ENCODE measurements at regions not wholly inside any gene's neighbourhood (a gene's known extent, or its start where the extent isn't known, plus 50 kb on each side); places are given as distances from the start of the nearest gene placed in this dataset.

DNA sequence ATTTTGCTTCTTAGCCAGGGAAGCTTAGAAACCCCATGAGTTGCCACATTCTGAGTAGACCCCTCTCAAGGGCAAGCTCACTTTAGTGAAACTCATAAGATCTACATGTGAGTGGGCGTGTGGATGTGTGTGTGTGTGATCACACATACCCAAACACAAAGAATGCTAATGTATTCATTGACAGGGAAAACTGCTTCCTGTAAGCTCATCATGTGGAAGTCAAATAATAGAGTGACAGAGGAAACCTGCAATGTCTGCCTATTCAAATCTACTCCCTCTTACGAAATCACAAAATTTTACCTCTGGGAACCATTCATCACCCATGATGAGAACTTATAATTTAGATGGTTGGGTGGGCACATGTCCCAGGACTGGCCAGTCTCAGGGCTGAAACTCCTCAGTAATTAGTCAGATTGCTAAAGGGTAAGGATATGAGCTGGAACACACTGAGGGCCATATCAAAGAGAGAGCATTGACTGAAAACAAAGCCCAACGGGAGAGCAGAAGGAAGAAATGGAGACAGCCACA lies 94.5 kb upstream of the CCDC150 start (continued):
- TF ChIP-seq NFE2 (IDR thresholded peaks at IDR 0.05; ENCODE audit: low read depth) (no peak), ASH1L (IDR thresholded peaks at IDR 0.05; ENCODE audit: borderline replicate concordance, low read depth, partially characterized antibody) (no peak), ZNF507 (tag; conservative IDR thresholded peaks at IDR 0.05) (no peak)

DNA sequence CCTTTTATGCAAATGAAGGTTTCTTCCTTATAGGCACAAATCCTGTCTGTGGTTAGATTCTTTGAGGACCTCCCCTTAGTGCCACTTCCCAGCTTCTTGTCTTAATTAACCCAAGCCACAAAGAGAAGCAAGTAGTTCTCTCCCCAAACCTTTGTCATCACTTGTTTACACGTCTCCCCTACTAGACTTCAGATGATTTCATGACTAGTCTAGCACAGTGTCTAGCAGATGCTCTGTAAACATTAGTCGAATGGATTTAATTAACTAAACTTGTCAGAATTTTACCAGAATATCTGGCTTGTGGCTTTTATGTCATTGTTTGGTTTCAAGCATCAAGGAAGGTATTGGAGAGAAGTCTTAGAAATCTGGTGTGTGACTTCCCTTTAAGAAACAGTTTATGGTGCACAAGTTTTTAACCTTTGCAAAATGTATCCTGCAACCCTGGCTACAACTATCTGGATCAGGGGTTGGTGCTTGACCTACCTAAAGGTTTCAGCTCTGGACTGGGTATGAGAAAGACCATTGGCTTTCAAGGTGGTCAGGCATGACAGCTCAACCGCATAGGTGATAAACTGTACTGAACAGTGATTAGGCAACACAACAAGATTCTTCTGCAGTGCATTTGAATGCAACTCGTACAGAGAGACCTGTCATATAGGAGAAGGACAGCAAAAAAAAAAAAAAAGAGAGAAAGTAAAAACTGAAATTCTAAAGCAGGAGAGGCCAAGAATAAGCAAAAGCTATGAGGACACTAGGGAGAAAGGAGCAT lies 93.2 kb upstream of the CCDC150 start:
- ATAC-seq = no peak
- no peak overlapping the region for H3K27ac ChIP-seq (ENCODE audit: extremely low read depth, low read depth, low read length)
- no peaks in the 10 kb centered on the region for H3K9me3 ChIP-seq (replicated peaks; ENCODE audit: control insufficient read depth, insufficient read depth, low read depth, low read length)
- H3K4me2 ChIP-seq (ENCODE audit: insufficient read depth, low read length) = no peak overlapping the region
- H3K9me1 ChIP-seq (ENCODE audit: control insufficient read depth, insufficient read depth, low read length) = no peaks in the 10 kb centered on the region
- in situ Hi-C loops (cut with MboI) (no loop called here), intact Hi-C loops (cut with micrococcal nuclease) (no loop called here)
- 0% methylated on average over 4 of the region's 4 CpGs for WGBS (ENCODE audit: insufficient coverage, low coverage, missing lambda C conversion rate)
- no peaks in the 10 kb centered on the region for H4K20me1 ChIP-seq (replicated peaks; ENCODE audit: control insufficient read depth, insufficient read depth, low read length)
- TF ChIP-seq ARID1B (IDR thresholded peaks at IDR 0.05) = no peak
- TF ChIP-seq, protein P1, sequence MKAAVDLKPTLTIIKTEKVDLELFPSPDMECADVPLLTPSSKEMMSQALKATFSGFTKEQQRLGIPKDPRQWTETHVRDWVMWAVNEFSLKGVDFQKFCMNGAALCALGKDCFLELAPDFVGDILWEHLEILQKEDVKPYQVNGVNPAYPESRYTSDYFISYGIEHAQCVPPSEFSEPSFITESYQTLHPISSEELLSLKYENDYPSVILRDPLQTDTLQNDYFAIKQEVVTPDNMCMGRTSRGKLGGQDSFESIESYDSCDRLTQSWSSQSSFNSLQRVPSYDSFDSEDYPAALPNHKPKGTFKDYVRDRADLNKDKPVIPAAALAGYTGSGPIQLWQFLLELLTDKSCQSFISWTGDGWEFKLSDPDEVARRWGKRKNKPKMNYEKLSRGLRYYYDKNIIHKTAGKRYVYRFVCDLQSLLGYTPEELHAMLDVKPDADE (conservative IDR thresholded peaks at IDR 0.05; ENCODE audit: control insufficient read depth, low read depth, low read length) = no peak
- no peak for TF ChIP-seq ZNF282 (CRISPR knock-in tag; IDR thresholded peaks at IDR 0.05)
- ChIA-PET POLR2A (no interaction called here), CTCF (ENCODE audit: low intra/inter-chr PET ratio) (no interaction called here)
- no peak for FAIRE-seq
- DNase-seq (ENCODE audit: extremely low read depth in 1 of 4, low spot score in 3 of 4) = no peak
- H3K4me3 ChIP-seq = no peak overlapping the region
- no peaks in the 10 kb centered on the region for H3K27me3 ChIP-seq (ENCODE audit: control insufficient read depth in 2 of 2, insufficient read depth in 2 of 2, low read length in 2 of 2)
- H3K4me1 ChIP-seq (replicated peaks in 1 of 2; ENCODE audit: control insufficient read depth in 2 of 2, insufficient read depth in 2 of 2, low read length in 2 of 2) = no peaks in the 10 kb centered on the region
- H3K36me3 ChIP-seq (ENCODE audit: control insufficient read depth, insufficient read depth, low read length) = no peaks in the 10 kb centered on the region
- no peak overlapping the region for H2AFZ ChIP-seq (ENCODE audit: low read depth, low read length)
- no TSS peak for BruUV-seq (replicated peaks)
- no peaks in the 10 kb centered on the region for H3K79me2 ChIP-seq (ENCODE audit: control insufficient read depth, insufficient read depth, low read length)
- no peak overlapping the region for H3K9ac ChIP-seq (ENCODE audit: insufficient read depth in 1 of 2, low read depth in 2 of 2, low read length in 2 of 2)
